HEK293 (cell line): ENCODE measurements at regions not wholly inside any gene's neighbourhood (a gene's known extent, or its start where the extent isn't known, plus 50 kb on each side); places are given as distances from the start of the nearest gene placed in this dataset.

Experiments used
- MYNN ChIP-seq: fragments of 450-650 bp; formaldehyde crosslinking; IDR thresholded peaks from 2 replicates; pipeline ENCODE4 v1.5.1; 2016; ENCODE audit warnings: missing biosample characterization, missing genetic modification characterization, borderline replicate concordance
- ZNF274 ChIP-seq, 2 experiments: fragments of 200-500 bp in 1 of 2; fragments of 450-650 bp in 1 of 2; sonication (Bioruptor generic) in 1 of 2; formaldehyde crosslinking in 1 of 2; IDR thresholded peaks; 2 replicates each; pipeline versions ENCODE4 v1.5.1 to v1.6.1; 2014 to 2016; ENCODE audit warnings: borderline replicate concordance in 1 of 2, inconsistent platforms in 1 of 2, low read length in 1 of 2, missing biosample characterization in 1 of 2, missing genetic modification characterization in 1 of 2
- TF ChIP-seq, protein P1 (sequence below): fragments of 450-650 bp; IDR thresholded peaks from 2 replicates; pipeline ENCODE4 v1.5.1; 2018; ENCODE audit warnings: missing biosample characterization, missing genetic modification characterization

DNA sequence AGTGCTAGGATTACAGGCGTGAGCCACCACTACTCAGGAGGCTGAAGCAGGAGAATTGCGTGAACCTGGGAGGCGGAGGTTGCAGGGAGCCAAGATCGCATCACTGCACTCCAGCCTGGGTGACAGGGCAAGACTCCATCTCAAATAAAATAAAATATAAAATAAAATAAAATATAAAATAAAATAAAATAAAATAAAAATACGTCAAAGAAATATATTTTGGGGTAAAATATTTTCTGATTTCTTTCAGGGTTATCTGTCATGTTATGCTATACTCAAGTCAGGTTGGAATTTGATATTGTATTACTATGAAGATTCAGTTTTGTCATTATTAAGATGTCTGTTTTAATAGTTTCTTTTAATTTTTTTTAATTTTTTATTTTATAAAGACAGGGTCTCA, 99.4 kb upstream of the GHITM start:
- TF ChIP-seq, protein P1, sequence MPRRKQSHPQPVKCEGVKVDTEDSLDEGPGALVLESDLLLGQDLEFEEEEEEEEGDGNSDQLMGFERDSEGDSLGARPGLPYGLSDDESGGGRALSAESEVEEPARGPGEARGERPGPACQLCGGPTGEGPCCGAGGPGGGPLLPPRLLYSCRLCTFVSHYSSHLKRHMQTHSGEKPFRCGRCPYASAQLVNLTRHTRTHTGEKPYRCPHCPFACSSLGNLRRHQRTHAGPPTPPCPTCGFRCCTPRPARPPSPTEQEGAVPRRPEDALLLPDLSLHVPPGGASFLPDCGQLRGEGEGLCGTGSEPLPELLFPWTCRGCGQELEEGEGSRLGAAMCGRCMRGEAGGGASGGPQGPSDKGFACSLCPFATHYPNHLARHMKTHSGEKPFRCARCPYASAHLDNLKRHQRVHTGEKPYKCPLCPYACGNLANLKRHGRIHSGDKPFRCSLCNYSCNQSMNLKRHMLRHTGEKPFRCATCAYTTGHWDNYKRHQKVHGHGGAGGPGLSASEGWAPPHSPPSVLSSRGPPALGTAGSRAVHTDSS (tag by site-specific recombination): no peak
- TF ChIP-seq ZNF274 (IDR thresholded peaks at IDR 0.05; ENCODE audit: low read length): no peak
- TF ChIP-seq ZNF274 (tag by site-specific recombination; IDR thresholded peaks at IDR 0.05; ENCODE audit: borderline replicate concordance): no peak
- no peak for TF ChIP-seq MYNN
